Mesendoderm (in vitro differentiated cells): ENCODE measurements at regions not wholly inside any gene's neighbourhood (a gene's known extent, or its start where the extent isn't known, plus 50 kb on each side); places are given as distances from the start of the nearest gene placed in this dataset.
A peak's percentile ranks its signal among the peaks of the same experiment; 100 is the strongest.

Experiments used
- DNase-seq: peaks from one replicate; pipeline ENCODE4 v3.0.0; 2013
- H2AK5ac ChIP-seq: 2 replicates; pipeline ENCODE4 v1.6.1; 2013; ENCODE audit warnings: low read length, inconsistent platforms
- H2BK120ac ChIP-seq: 2 replicates; pipeline ENCODE4 v1.6.1; 2013; ENCODE audit warnings: low read depth, mild to moderate bottlenecking, low read length, moderate library complexity, mixed read lengths
- H2BK15ac ChIP-seq: replicated peaks from 2 replicates; pipeline ENCODE4 v1.6.1; 2013; ENCODE audit warnings: low read depth, mild to moderate bottlenecking, moderate library complexity
- H2BK5ac ChIP-seq: 2 replicates; pipeline ENCODE4 v1.6.1; 2013; ENCODE audit warnings: low read length, inconsistent platforms
- H3K18ac ChIP-seq: 2 replicates; pipeline ENCODE4 v1.6.1; 2013; ENCODE audit warnings: mild to moderate bottlenecking, low read length, mixed read lengths
- H3K23ac ChIP-seq: one replicate; pipeline ENCODE4 v1.6.1; 2013; ENCODE audit warnings: low read length
- H3K27ac ChIP-seq: 2 replicates; pipeline ENCODE4 v1.5.1; 2013; ENCODE audit warnings: low read depth, mild to moderate bottlenecking, inconsistent platforms, low read length, moderate library complexity
- H3K27me3 ChIP-seq: 2 replicates; pipeline ENCODE4 v1.6.1; 2013; ENCODE audit warnings: low read length, control low read depth, mild to moderate bottlenecking, inconsistent platforms; ENCODE audit not compliant: insufficient read depth, poor library complexity
- H3K36me3 ChIP-seq: 2 replicates; pipeline ENCODE4 v1.6.1; 2013; ENCODE audit warnings: low read length, inconsistent platforms; ENCODE audit not compliant: control insufficient read depth, insufficient read depth
- H3K4ac ChIP-seq: one replicate; pipeline ENCODE4 v1.6.1; 2013; ENCODE audit warnings: low read depth, mild to moderate bottlenecking, low read length, moderate library complexity
- H3K4me1 ChIP-seq: 2 replicates; pipeline ENCODE4 v1.6.1; 2013; ENCODE audit warnings: low read depth, low read length, inconsistent platforms; ENCODE audit not compliant: control insufficient read depth
- H3K4me2 ChIP-seq: 2 replicates; pipeline ENCODE4 v1.6.1; 2013; ENCODE audit warnings: low read length
- H3K4me3 ChIP-seq: 2 replicates; pipeline ENCODE4 v1.5.1; 2013; ENCODE audit warnings: mild to moderate bottlenecking, low read length
- H3K56ac ChIP-seq: one replicate; pipeline ENCODE4 v1.6.1; 2013; ENCODE audit warnings: low read length
- H3K79me1 ChIP-seq: 2 replicates; pipeline ENCODE4 v1.6.1; 2013; ENCODE audit warnings: low read length, inconsistent platforms
- H3K79me2 ChIP-seq: 2 replicates; pipeline ENCODE4 v1.6.1; 2013; ENCODE audit warnings: mild to moderate bottlenecking, low read length; ENCODE audit not compliant: control insufficient read depth, insufficient read depth
- H3K9ac ChIP-seq: 2 replicates; pipeline ENCODE4 v1.6.1; 2013; ENCODE audit warnings: low read length, inconsistent platforms
- H4K5ac ChIP-seq: one replicate; pipeline ENCODE4 v1.6.1; 2013; ENCODE audit warnings: low read length
- H4K8ac ChIP-seq: one replicate; pipeline ENCODE4 v1.6.1; 2013; ENCODE audit warnings: low read depth, mild to moderate bottlenecking, control low read depth, low read length, moderate library complexity
- WGBS: extraction: QIAGEN DNeasy Blood & Tissue Kit; methylation state at CpG from one replicate; pipeline ENCODE4 v1.1.7; 2013; ENCODE audit warnings: low lambda C conversion rate, missing lambda C conversion rate; ENCODE audit not compliant: insufficient coverage; ENCODE audit errors: extremely low coverage; 5-methylcytosine and 5-hydroxymethylcytosine counted together

- Histone ChIP-seq H3K4me3 (no peak overlapping the region), H3K18ac (no peak overlapping the region), H2BK15ac (no peak overlapping the region), H3K56ac (no peak overlapping the region), H3K23ac (no peak overlapping the region), H3K79me2 (no peaks in the 10 kb centered on the region), H3K4me2 (no peak overlapping the region), H3K27ac (no peak overlapping the region), H3K4me1 (no peaks in the 10 kb centered on the region), H4K5ac (no peak overlapping the region), H2BK120ac (no peak overlapping the region), H3K4ac (no peak overlapping the region), H4K8ac (no peak overlapping the region), H3K36me3 (no peaks in the 10 kb centered on the region), H3K79me1 (no peaks in the 10 kb centered on the region), H2AK5ac (no peak overlapping the region), H2BK5ac (no peak overlapping the region), H3K27me3 (no peaks in the 10 kb centered on the region), H3K9ac (no peak overlapping the region)
- DNase-seq, result no peak
- no CpG with 5 or more reads among the region's 4 CpGs for WGBS
These were observed 1112.1 kb downstream of the RPA4 start for GRCh38 chrX:97995834-97996233.

- H3K4me2 ChIP-seq, result no peak overlapping the region
- H3K56ac ChIP-seq, result no peak overlapping the region
- H3K9ac ChIP-seq, result no peak overlapping the region
- H3K27me3 ChIP-seq, result no peaks in the 10 kb centered on the region
- no peak overlapping the region for H2AK5ac ChIP-seq
- no peaks in the 10 kb centered on the region for H3K4me1 ChIP-seq
- H3K4ac ChIP-seq, result no peak overlapping the region
- H3K79me1 ChIP-seq, result no peaks in the 10 kb centered on the region
- no peak overlapping the region for H3K23ac ChIP-seq
- no peaks in the 10 kb centered on the region for H3K36me3 ChIP-seq
- H3K18ac ChIP-seq, result no peak overlapping the region
- H2BK5ac ChIP-seq, result no peak overlapping the region
- no peak for DNase-seq
- H2BK15ac ChIP-seq, result no peak overlapping the region
- H3K79me2 ChIP-seq, result no peaks in the 10 kb centered on the region
- H4K5ac ChIP-seq, result no peak overlapping the region
- H4K8ac ChIP-seq, result no peak overlapping the region
- WGBS, result no CpG with 5 or more reads among the region's 4 CpGs
- H3K27ac ChIP-seq, result no peak overlapping the region
- H3K4me3 ChIP-seq, result no peak overlapping the region
- H2BK120ac ChIP-seq, result no peak overlapping the region
These were observed 1145.0 kb downstream of the RPA4 start for GRCh38 chrX:98028691-98029090.

- Histone ChIP-seq H3K9ac (no peak overlapping the region), H3K27ac (no peak overlapping the region), H2BK120ac (no peak overlapping the region), H3K4ac (no peak overlapping the region), H3K79me1 (no peaks in the 10 kb centered on the region), H3K4me2 (no peak overlapping the region), H2AK5ac (no peak overlapping the region), H3K56ac (no peak overlapping the region), H2BK15ac (no peak overlapping the region), H2BK5ac (no peak overlapping the region), H4K5ac (no peak overlapping the region), H3K18ac (no peak overlapping the region), H3K4me3 (no peak overlapping the region), H3K27me3 (no peaks in the 10 kb centered on the region), H3K36me3 (no peaks in the 10 kb centered on the region), H3K23ac (no peak overlapping the region), H4K8ac (no peak overlapping the region), H3K4me1 (no peaks in the 10 kb centered on the region), H3K79me2 (no peaks in the 10 kb centered on the region)
- WGBS, result no CpG with 5 or more reads among the region's 12 CpGs
- DNase-seq, result no peak
These were observed 1146.2 kb downstream of the RPA4 start for GRCh38 chrX:98029861-98030260.

- H2BK120ac ChIP-seq, result no peak overlapping the region
- H4K8ac ChIP-seq, result no peak overlapping the region
- no peaks in the 10 kb centered on the region for H3K4me1 ChIP-seq
- no peak overlapping the region for H2AK5ac ChIP-seq
- H3K79me2 ChIP-seq, result no peaks in the 10 kb centered on the region
- no peak overlapping the region for H4K5ac ChIP-seq
- H2BK5ac ChIP-seq, result no peak overlapping the region
- H3K18ac ChIP-seq, result no peak overlapping the region
- no peak overlapping the region for H3K23ac ChIP-seq
- H3K9ac ChIP-seq, result no peak overlapping the region
- H2BK15ac ChIP-seq, result no peak overlapping the region
- no CpG with 5 or more reads among the region's 3 CpGs for WGBS
- no peaks in the 10 kb centered on the region for H3K36me3 ChIP-seq
- H3K27me3 ChIP-seq, result no peaks in the 10 kb centered on the region
- H3K4me3 ChIP-seq, result no peak overlapping the region
- no peak overlapping the region for H3K4ac ChIP-seq
- no peak overlapping the region for H3K4me2 ChIP-seq
- no peak for DNase-seq
- H3K27ac ChIP-seq, result no peak overlapping the region
- H3K56ac ChIP-seq, result no peak overlapping the region
- H3K79me1 ChIP-seq, result no peaks in the 10 kb centered on the region
These were observed 1173.5 kb downstream of the RPA4 start for GRCh38 chrX:98057176-98057575.

GRCh38 chrX:98065151-98065550 lies 1181.4 kb downstream of the RPA4 start:
- no peaks in the 10 kb centered on the region for H3K36me3 ChIP-seq
- H4K5ac ChIP-seq, result no peak overlapping the region
- H3K4ac ChIP-seq, result no peak overlapping the region
- no peaks in the 10 kb centered on the region for H3K27me3 ChIP-seq
- peak overlapping the region; percentile 39 for H3K18ac ChIP-seq
- H3K4me3 ChIP-seq, result no peak overlapping the region
- H3K4me2 ChIP-seq, result no peak overlapping the region
- no peak overlapping the region for H3K27ac ChIP-seq
- no peak overlapping the region for H3K56ac ChIP-seq
- H4K8ac ChIP-seq, result no peak overlapping the region
- DNase-seq, result no peak
- H3K9ac ChIP-seq, result no peak overlapping the region
- H2BK15ac ChIP-seq, result no peak overlapping the region
- no peak overlapping the region for H3K23ac ChIP-seq
- H2BK5ac ChIP-seq, result no peak overlapping the region
- no peaks in the 10 kb centered on the region for H3K4me1 ChIP-seq
- H3K79me2 ChIP-seq, result no peaks in the 10 kb centered on the region
- no peak overlapping the region for H2BK120ac ChIP-seq
- WGBS, result no CpG with 5 or more reads among the region's 2 CpGs
- H3K79me1 ChIP-seq, result no peaks in the 10 kb centered on the region
- H2AK5ac ChIP-seq, result no peak overlapping the region

- no CpG with 5 or more reads among the region's 3 CpGs for WGBS
- peak; percentile 38 for DNase-seq
- Histone ChIP-seq H2BK15ac (no peak overlapping the region), H3K4ac (no peak overlapping the region), H3K27ac (no peak overlapping the region), H3K36me3 (no peaks in the 10 kb centered on the region), H3K4me1 (no peaks in the 10 kb centered on the region), H3K9ac (no peak overlapping the region), H3K79me1 (no peaks in the 10 kb centered on the region), H3K4me3 (no peak overlapping the region), H2BK120ac (no peak overlapping the region), H2AK5ac (no peak overlapping the region), H3K18ac (no peak overlapping the region), H4K5ac (no peak overlapping the region), H3K27me3 (no peaks in the 10 kb centered on the region), H2BK5ac (no peak overlapping the region), H3K23ac (no peak overlapping the region), H3K4me2 (no peak overlapping the region), H3K79me2 (no peaks in the 10 kb centered on the region), H3K56ac (no peak overlapping the region), H4K8ac (no peak overlapping the region)
These were observed 1183.9 kb downstream of the RPA4 start for GRCh38 chrX:98067611-98068010.
